Prostate gland (tissue), 2 donors: ENCODE measurements at regions not wholly inside any gene's neighbourhood (a gene's known extent, or its start where the extent isn't known, plus 50 kb on each side); places are given as distances from the start of the nearest gene placed in this dataset.

ENCODE experiments used
- CTCF ChIP-seq, 4 experiments: fragments of 200-600 bp in 2 of 4; fragments of 450-650 bp in 2 of 4; sonication (generic) in 2 of 4; IDR thresholded peaks; 1 replicate in 3 of 4; 2 replicates in 1 of 4; pipeline ENCODE4 v1.5.1; 2016 to 2019; ENCODE audit warnings: antibody characterized with exemption in 4 of 4, mild to moderate bottlenecking in 2 of 4, moderate library complexity in 2 of 4
- POLR2AphosphoS5 ChIP-seq: sonication (generic); formaldehyde crosslinking; IDR thresholded peaks from one replicate; pipeline ENCODE4 v1.6.1; 2017; ENCODE audit warnings: antibody characterized with exemption

GRCh38 chr6:21965953-21966539, 330.8 kb downstream of the PRL start:
- TF ChIP-seq CTCF (IDR thresholded peaks at IDR 0.05) (no peak), POLR2AphosphoS5 (no peak)
